GDM1 (cell line): ENCODE measurements at regions not wholly inside any gene's neighbourhood (a gene's known extent, or its start where the extent isn't known, plus 50 kb on each side); places are given as distances from the start of the nearest gene placed in this dataset.
"Not testable (repeated sequence)": the region's sequence is repeated elsewhere in the genome, so short reads cannot be mapped to it uniquely, and the experiment has no call there.

ENCODE experiments used
- DNase-seq: peaks from one replicate; lab custom pipeline; 2025; lab: John Stamatoyannopoulos, UW

- DNase-seq = no peak
Observed at GRCh38 chr15:77909182-77909940, 168.2 kb downstream of the TBC1D2B start.

- not testable (repeated sequence) for DNase-seq
Observed at GRCh38 chr15:77908752-77909111, 168.8 kb downstream of the TBC1D2B start.

- DNase-seq = peak; percentile 18
Observed at GRCh38 chr15:77907824-77908751, 169.4 kb downstream of the TBC1D2B start.

GRCh38 chr15:77906062-77906990, 171.2 kb downstream of the TBC1D2B start:
- DNase-seq = not testable (repeated sequence)

- no peak for DNase-seq
Observed at GRCh38 chr15:77905301-77905920, 172.1 kb downstream of the TBC1D2B start.

GRCh38 chr15:77904901-77905300, 172.6 kb downstream of the TBC1D2B start:
- no peak for DNase-seq

- no peak for DNase-seq
Observed at GRCh38 chr15:77904436-77904821, 173.1 kb downstream of the TBC1D2B start.

- DNase-seq = not testable (repeated sequence)
Observed at GRCh38 chr15:77903761-77904435, 173.6 kb downstream of the TBC1D2B start.

- not testable (repeated sequence) for DNase-seq
Observed at GRCh38 chr15:77902921-77903760, 174.4 kb downstream of the TBC1D2B start.

DNA sequence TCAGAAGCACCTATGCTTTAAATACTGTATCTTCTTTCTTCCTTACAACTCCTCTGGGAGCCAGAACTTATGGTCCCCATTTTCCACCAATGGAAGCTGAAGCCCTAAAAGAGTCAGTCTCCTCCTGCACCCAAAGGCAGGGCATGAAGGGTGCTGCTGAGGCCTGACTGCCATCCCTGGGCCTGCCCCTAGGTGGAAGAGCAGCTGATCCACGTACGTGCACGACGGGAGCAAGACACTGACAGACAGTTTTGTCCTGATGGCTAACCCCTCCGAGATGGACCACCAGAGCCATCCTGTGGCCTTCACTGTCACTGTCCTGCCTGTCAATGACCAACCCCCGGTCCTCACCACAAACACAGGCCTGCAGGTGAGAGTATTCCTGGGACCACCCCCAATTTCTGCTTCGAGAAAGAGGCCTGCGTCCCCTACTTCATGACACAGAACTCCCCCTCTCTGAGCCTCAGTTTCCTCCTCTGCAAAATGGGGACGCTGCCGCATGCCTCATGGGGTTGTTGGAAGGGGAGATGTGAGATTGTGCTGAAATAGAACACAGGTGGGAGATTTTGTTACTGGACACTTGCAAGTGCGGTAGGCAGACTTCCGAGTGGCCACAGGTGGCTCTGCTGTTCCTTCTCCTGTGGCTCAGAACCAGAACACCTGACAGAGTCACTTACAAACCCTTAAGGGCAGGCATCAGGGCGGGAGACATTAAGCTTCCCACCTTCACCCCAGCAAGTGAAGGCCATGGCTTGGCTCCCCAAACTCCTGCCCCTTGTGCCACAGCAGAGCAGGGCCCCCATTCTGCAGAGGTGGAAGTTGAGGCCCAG, 175.4 kb downstream of the TBC1D2B start:
- no peak for DNase-seq

DNA sequence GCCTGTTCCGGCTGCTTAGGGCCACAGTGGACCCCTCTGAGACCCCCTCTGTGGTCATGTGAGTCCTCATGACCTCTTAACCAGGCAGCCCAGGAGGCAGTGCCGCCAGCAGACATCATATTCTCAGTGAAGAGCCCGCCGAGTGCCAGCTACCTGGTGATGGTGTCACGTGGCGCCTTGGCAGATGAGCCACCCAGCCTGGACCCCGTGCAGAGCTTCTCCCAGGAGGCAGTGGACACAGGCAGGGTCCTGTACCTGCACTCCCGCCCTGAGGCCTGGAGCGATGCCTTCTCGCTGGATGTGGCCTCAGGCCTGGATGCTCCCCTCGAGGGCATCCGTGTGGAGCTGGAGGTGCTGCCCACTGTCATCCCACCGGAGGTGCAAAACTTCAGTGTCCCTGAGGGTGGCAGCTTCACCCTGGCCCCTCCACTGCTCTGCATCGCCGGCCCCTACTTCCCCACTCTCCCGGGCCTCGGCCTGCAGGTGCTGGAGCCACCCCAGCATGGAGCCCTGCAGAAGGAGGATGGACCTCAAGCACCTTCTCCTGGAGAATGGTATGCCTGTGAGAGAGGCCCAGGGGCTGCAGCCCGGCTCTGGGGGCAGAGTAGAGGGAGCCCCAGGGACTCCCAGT, 176.1 kb downstream of the TBC1D2B start:
- DNase-seq = no peak

DNA sequence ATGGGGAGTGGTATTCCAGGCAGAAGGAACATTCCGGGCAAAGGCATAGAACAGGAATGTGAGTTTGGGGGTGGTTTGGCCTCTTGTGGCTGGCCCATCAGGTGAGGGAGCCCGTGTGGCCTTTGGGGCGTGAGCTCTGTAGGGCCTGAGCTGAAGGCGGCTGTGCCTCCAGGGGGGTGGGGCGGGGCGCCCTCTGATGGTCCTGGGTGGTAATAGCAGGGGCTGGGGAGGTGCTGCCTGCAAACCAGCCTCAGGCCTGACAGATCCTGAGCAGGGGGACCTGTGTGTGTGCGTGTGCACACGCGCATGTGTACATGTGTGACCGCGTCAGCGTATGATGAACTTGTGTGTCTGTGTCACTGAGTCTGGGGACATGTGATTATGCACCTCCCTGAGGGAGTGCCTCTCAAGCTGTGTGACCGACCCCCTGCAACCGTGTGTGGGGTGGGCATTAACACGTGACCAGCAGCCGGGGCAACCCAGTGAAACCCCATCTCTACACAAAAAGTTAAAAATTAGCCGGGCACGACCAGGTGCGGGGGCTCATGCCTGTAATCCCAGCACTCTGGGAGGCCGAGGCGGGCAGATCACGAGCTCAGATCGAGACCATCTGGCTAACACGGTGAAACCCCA, 177.1 kb downstream of the TBC1D2B start:
- DNase-seq = peak; percentile 16

DNA sequence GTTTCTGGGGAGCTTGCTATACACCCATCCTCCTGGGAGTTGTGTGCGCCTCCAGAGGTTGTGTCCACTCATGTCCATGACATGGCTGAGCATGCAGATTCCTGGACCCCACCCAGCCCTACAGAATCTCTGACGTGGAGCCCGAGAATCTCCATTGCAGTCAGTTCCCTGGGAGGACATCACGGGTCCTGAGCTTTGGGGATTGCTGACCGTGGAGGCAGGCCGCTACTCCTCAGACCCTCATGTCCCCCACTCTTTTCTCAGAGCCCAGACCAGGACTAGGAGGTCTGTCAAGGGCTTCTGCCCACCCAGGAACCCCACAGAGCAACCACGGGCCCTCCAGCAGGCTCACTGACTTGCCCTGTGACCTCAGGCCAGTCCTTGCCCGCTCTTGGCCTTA, 177.7 kb downstream of the TBC1D2B start:
- DNase-seq = not testable (repeated sequence)

GRCh38 chr15:77898811-77899730, 178.4 kb downstream of the TBC1D2B start:
- no peak for DNase-seq

DNA sequence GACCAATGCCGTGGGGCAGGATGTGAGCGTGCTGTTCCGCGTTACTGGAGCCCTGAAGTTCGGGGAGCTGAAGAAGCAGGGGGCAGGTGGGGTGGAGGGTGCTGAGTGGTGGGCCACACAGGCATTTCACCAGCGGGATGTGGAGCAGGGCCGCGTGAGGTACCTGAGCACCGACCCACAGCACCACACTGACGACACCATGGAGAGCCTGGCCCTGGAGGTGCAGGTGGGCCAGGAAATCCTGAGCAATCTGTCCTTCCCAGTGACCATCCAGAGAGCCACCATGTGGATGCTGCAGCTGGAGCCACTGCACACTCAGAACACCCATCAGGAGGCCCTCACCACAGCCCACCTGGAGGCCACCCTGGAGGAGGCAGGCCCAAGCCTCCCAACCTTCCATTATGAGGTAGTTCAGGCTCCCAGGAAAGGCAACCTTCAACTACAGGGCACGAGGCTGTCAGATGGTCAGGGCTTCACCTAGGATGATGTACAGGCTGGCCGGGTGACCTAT, 179.6 kb downstream of the TBC1D2B start:
- DNase-seq = no peak

GRCh38 chr15:77897113-77897895, 180.2 kb downstream of the TBC1D2B start:
- DNase-seq = not testable (repeated sequence)
